ENCODE measurements at regions not wholly inside any gene's neighbourhood (a gene's known extent, or its start where the extent isn't known, plus 50 kb on each side); places are given as distances from the start of the nearest gene placed in this dataset.
"Not testable (repeated sequence)": the region's sequence is repeated elsewhere in the genome, so short reads cannot be mapped to it uniquely, and the experiment has no call there.

DNA sequence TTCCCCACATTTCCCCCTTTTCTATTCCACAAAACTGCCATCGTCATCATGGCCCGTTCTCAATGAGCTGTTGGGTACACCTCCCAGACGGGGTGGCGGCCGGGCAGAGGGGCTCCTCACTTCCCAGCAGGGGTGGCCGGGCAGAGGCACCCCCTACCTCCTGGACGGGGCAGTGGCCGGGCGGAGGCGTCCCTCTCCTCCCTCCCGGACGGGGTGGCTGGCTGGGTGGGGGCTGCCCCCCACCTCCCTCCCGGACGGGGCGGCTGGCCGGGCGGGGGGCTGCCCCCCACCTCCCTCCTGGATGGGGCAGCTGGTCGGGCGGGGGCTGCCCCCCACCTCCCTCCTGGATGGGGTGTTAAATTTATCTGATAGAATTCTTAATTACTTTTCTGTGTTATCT lies 250.9 kb upstream of the B3GALT2 start:
- not testable (repeated sequence) for H3K27me3 ChIP-seq (ENCODE audit: control insufficient read depth, insufficient read depth, low read length); H3K4me3 ChIP-seq (ENCODE audit: low read length); H3K36me3 ChIP-seq (ENCODE audit: insufficient read depth, low read length); H3K9me3 ChIP-seq (replicated peaks; ENCODE audit: low read length); H3K4me2 ChIP-seq (ENCODE audit: low read length); H3K9ac ChIP-seq (ENCODE audit: low read depth, low read length); H3K4me1 ChIP-seq (ENCODE audit: control insufficient read depth, insufficient read depth, low read length)

DNA sequence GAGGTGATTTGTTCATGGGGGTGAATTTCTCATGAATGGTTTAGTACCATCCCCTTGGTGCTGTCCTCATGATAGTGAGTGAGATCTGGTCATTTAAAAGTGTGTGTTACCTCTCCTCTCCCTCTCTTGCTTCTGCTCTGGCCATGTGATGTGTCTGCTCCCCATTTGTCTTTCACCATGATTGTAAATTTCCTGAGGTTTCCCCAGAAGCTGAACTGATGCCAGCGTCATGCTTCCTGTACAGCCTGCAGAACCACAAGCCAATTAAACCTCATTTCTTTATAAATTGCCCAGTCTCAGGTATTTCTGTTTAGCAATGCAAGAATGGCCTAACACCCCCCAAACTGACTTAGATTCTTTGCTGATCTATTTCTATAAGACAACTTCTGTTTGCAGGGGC lies 249.4 kb upstream of the B3GALT2 start:
- no peak overlapping the region for H3K4me2 ChIP-seq (ENCODE audit: low read length)
- H3K9me3 ChIP-seq (replicated peaks; ENCODE audit: low read length): no peaks in the 10 kb centered on the region
- peaks cover 7% of the 10 kb centered on the region for H3K4me1 ChIP-seq (ENCODE audit: control insufficient read depth, insufficient read depth, low read length)
- no peaks in the 10 kb centered on the region for H3K36me3 ChIP-seq (ENCODE audit: insufficient read depth, low read length)
- no peak overlapping the region for H3K4me3 ChIP-seq (ENCODE audit: low read length)
- no peak overlapping the region for H3K9ac ChIP-seq (ENCODE audit: low read depth, low read length)
- H3K27me3 ChIP-seq (ENCODE audit: control insufficient read depth, insufficient read depth, low read length): no peaks in the 10 kb centered on the region

DNA sequence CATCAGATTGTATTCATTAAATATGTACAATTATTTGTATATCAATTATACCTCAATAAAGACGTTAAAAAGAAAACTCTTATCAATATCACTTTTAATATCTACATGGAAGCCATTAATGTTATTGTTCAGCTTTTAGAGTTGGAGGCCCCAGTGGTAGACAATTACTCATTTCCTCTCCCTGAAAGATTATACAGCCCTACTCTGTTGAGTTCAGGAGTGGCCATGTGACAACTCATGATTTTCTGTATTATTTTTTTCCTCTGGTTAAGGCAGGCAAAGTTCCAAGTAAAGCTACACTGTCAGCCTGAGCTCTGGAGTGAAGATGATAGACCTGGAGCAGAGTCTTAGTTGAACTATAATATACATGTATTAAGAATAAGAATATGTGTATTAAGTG lies 247.9 kb upstream of the B3GALT2 start:
- H3K9ac ChIP-seq (ENCODE audit: low read depth, low read length): no peak overlapping the region
- no peaks in the 10 kb centered on the region for H3K27me3 ChIP-seq (ENCODE audit: control insufficient read depth, insufficient read depth, low read length)
- peaks cover 7% of the 10 kb centered on the region for H3K4me1 ChIP-seq (ENCODE audit: control insufficient read depth, insufficient read depth, low read length)
- H3K4me3 ChIP-seq (ENCODE audit: low read length): no peak overlapping the region
- H3K36me3 ChIP-seq (ENCODE audit: insufficient read depth, low read length): no peaks in the 10 kb centered on the region
- H3K9me3 ChIP-seq (replicated peaks; ENCODE audit: low read length): no peaks in the 10 kb centered on the region
- no peak overlapping the region for H3K4me2 ChIP-seq (ENCODE audit: low read length)

DNA sequence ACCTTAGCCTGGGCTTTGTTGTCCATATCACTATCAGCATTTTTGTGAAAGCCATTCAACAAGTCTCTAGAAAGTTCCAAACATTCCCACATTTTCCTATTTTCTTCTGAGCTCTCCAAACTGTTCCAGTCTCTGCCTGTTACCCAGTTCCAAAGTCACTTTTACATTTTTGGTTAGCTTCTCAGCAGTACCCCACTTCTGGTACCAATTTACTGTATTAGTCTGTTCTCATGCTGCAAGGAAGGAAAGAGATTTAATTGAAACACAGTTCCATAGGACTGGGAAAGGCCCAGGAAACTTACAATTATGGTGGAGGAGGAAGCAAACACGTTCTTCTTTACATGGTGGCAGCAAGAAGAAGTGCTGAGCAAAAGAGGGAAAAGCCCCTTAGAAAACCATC lies 247.2 kb upstream of the B3GALT2 start:
- Histone ChIP-seq H3K9me3 (replicated peaks; ENCODE audit: low read length) (no peaks in the 10 kb centered on the region), H3K36me3 (ENCODE audit: insufficient read depth, low read length) (no peaks in the 10 kb centered on the region), H3K9ac (ENCODE audit: low read depth, low read length) (no peak overlapping the region), H3K4me1 (ENCODE audit: control insufficient read depth, insufficient read depth, low read length) (peaks cover 7% of the 10 kb centered on the region), H3K4me3 (ENCODE audit: low read length) (no peak overlapping the region), H3K27me3 (ENCODE audit: control insufficient read depth, insufficient read depth, low read length) (no peaks in the 10 kb centered on the region), H3K4me2 (ENCODE audit: low read length) (no peak overlapping the region)

DNA sequence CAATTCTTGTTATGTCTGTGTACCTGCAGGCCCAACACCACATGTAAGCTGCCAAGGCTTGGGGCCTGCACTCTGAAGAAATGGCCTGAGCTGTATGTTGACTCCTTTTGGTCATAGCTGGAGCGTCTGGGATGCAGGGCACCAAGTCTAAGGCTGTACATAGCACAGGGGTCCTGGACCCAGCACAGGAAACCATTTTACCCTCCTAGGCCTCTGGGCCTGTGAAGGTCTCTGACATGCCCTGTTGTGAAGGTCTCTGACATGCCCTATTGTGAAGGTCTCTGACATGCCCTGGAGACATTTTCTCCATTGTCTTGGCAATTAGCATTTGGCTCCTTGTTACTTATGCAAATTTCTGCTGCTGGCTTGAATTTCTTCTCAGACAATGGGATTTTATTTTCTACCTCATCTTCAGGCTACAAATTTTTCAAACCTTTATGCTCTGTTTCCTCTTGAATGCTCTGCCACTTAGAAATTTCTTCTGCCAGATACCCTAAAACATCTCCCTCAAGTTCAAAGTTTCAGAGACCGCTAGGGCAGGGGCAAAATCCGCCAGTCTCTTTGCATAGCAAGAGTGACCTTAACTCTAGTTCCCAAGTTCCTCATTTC lies 246.7 kb upstream of the B3GALT2 start:
- H3K36me3 ChIP-seq (ENCODE audit: insufficient read depth, low read length): no peaks in the 10 kb centered on the region
- H3K9me3 ChIP-seq (replicated peaks; ENCODE audit: low read length): no peaks in the 10 kb centered on the region
- H3K9ac ChIP-seq (ENCODE audit: low read depth, low read length): no peak overlapping the region
- H3K4me2 ChIP-seq (ENCODE audit: low read length): no peak overlapping the region
- peaks cover 7% of the 10 kb centered on the region for H3K4me1 ChIP-seq (ENCODE audit: control insufficient read depth, insufficient read depth, low read length)
- H3K4me3 ChIP-seq (ENCODE audit: low read length): no peak overlapping the region
- H3K27me3 ChIP-seq (ENCODE audit: control insufficient read depth, insufficient read depth, low read length): no peaks in the 10 kb centered on the region

DNA sequence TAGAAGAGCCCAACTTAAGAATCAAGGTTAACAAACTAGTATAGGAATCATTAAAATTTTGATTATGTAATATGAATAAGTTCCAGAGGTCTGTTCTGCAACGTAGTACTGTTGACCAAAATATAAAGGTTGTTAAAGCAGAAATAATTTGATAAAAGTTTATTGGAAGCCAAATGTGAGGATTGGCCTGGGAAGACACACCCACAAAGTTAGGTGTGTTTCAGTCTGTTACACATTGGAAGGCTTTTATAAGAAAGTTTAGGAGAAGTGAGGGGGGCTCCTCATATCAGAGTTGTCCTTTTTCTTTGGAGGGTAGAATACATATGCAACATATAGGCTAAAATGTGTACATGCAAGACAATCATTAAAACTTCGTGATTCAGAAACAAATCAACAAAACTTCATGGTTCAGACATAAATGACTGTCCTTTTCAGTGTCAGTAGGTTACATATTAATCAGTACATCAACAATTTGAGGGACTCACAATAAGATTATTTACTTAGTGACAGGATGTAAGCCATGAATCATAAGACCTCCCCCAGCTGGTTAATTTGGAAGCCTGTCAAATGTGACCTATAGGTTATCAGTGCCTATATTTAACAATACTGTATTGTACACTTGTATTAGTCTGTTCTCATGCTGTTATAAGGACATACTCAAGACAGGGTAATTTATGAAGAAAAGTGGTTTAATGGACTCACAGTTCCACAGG lies 245.0 kb upstream of the B3GALT2 start:
- Histone ChIP-seq H3K4me2 (ENCODE audit: low read length) (no peak overlapping the region), H3K27me3 (ENCODE audit: control insufficient read depth, insufficient read depth, low read length) (no peaks in the 10 kb centered on the region), H3K9ac (ENCODE audit: low read depth, low read length) (no peak overlapping the region), H3K9me3 (replicated peaks; ENCODE audit: low read length) (no peaks in the 10 kb centered on the region), H3K4me3 (ENCODE audit: low read length) (no peak overlapping the region), H3K36me3 (ENCODE audit: insufficient read depth, low read length) (no peaks in the 10 kb centered on the region), H3K4me1 (ENCODE audit: control insufficient read depth, insufficient read depth, low read length) (peaks cover 7% of the 10 kb centered on the region)

DNA sequence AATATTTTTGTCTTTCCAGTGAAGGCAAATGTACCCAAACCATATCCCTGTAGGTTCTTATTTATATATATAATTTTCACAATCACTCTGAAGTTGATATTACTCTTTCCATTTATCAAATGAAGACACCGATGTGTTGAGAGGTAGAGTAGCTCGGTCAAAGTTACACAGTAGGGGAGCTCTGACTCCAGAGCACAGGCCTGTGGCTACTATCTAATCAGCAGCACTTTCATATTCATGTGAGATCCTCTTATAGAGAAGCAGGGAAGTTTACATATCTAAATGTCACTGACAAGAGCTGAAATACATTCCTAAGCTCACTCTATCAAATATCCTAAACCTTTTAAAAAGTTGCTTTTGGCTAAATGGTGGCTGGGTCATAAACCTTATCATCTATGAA lies 241.1 kb upstream of the B3GALT2 start:
- no peak overlapping the region for H3K4me2 ChIP-seq (ENCODE audit: low read length)
- no peaks in the 10 kb centered on the region for H3K9me3 ChIP-seq (replicated peaks; ENCODE audit: low read length)
- no peak overlapping the region for H3K9ac ChIP-seq (ENCODE audit: low read depth, low read length)
- H3K36me3 ChIP-seq (ENCODE audit: insufficient read depth, low read length): no peaks in the 10 kb centered on the region
- H3K4me1 ChIP-seq (ENCODE audit: control insufficient read depth, insufficient read depth, low read length): peaks cover 3% of the 10 kb centered on the region
- H3K27me3 ChIP-seq (ENCODE audit: control insufficient read depth, insufficient read depth, low read length): no peaks in the 10 kb centered on the region
- H3K4me3 ChIP-seq (ENCODE audit: low read length): no peak overlapping the region

DNA sequence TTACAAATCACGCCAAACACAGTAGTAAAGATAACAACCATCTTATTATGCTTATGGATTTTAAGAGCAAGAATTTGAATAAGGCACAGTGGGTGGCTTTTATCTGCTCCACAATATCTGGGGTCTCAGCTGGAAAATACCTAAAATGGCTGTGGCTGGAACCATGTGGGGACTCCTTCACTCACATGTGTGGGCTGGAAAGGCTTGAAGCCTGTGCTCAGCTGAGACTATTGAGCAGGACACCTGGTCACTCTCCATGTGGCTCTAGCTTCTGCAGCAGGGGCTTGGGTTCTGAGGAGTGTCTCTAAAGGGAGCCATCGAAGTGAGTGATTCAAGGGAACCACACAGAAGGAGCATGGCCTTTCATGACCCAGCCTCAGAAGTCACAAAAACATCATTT lies 239.6 kb upstream of the B3GALT2 start:
- H3K4me3 ChIP-seq (ENCODE audit: low read length): no peak overlapping the region
- no peak overlapping the region for H3K4me2 ChIP-seq (ENCODE audit: low read length)
- no peaks in the 10 kb centered on the region for H3K9me3 ChIP-seq (replicated peaks; ENCODE audit: low read length)
- H3K27me3 ChIP-seq (ENCODE audit: control insufficient read depth, insufficient read depth, low read length): no peaks in the 10 kb centered on the region
- no peaks in the 10 kb centered on the region for H3K4me1 ChIP-seq (ENCODE audit: control insufficient read depth, insufficient read depth, low read length)
- no peaks in the 10 kb centered on the region for H3K36me3 ChIP-seq (ENCODE audit: insufficient read depth, low read length)
- no peak overlapping the region for H3K9ac ChIP-seq (ENCODE audit: low read depth, low read length)

DNA sequence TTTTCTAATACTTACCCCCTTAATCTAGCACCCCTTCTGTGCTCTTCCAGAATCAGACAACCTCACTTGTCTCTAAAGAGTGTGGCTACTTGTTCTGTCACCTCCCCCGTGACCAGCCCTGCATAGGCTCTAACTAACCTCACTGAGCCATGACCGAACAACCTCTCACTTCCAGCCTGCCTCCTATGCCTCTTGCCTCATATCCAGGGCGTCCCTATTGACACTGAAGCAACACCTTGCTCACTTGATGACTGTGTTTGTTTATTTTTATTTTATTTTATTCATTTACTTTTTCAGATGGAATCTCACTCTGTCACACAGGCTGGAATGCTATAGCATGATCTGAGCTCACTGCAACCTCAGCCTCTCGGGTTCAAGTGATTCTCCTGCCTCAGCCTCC lies 235.1 kb upstream of the B3GALT2 start:
- no peaks in the 10 kb centered on the region for H3K36me3 ChIP-seq (ENCODE audit: insufficient read depth, low read length)
- no peak overlapping the region for H3K4me2 ChIP-seq (ENCODE audit: low read length)
- no peak overlapping the region for H3K4me3 ChIP-seq (ENCODE audit: low read length)
- H3K4me1 ChIP-seq (ENCODE audit: control insufficient read depth, insufficient read depth, low read length): peaks cover 8% of the 10 kb centered on the region
- no peaks in the 10 kb centered on the region for H3K9me3 ChIP-seq (replicated peaks; ENCODE audit: low read length)
- no peak overlapping the region for H3K9ac ChIP-seq (ENCODE audit: low read depth, low read length)
- H3K27me3 ChIP-seq (ENCODE audit: control insufficient read depth, insufficient read depth, low read length): no peaks in the 10 kb centered on the region

DNA sequence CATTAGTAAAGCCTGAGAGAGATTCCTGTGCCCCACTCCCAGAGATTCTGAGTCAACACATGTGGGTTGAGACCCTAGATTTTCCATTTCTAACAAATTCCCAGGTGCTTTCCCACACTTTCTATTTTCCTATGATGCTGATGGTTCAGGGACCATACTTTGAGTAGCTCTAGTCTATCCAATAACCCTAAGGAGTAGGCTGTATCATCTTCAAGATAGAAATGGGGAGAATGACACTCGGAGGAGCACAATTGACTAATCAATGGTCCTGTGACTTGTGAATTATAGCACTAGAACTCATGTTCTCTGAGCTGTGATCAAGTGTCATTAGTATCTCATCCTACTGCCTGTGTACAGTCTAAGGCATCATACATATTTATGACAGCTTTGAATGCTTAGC lies 232.9 kb upstream of the B3GALT2 start:
- Histone ChIP-seq H3K4me1 (ENCODE audit: control insufficient read depth, insufficient read depth, low read length) (peaks cover 8% of the 10 kb centered on the region), H3K27me3 (ENCODE audit: control insufficient read depth, insufficient read depth, low read length) (no peaks in the 10 kb centered on the region), H3K36me3 (ENCODE audit: insufficient read depth, low read length) (no peaks in the 10 kb centered on the region), H3K9ac (ENCODE audit: low read depth, low read length) (no peak overlapping the region), H3K9me3 (replicated peaks; ENCODE audit: low read length) (no peaks in the 10 kb centered on the region), H3K4me2 (ENCODE audit: low read length) (no peak overlapping the region), H3K4me3 (ENCODE audit: low read length) (no peak overlapping the region)

DNA sequence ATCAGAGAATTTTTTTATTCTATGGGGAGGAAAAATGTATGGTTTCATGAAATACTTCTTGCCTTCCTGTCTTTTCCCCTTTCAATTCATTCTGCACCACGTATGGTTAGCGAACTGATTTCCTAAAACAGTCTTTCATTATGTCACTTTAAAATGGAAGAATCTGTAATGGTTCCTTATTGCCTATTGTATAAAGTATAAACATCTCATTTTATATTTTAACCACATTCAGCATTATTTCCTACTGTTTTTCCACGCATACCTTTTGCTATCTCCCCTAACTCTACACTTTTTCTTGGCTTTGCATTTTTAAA lies 232.3 kb upstream of the B3GALT2 start:
- Histone ChIP-seq H3K4me3 (ENCODE audit: low read length) (peak overlapping the region; percentile 57), H3K4me2 (ENCODE audit: low read length) (peak overlapping the region; percentile 76), H3K9me3 (replicated peaks; ENCODE audit: low read length) (no peaks in the 10 kb centered on the region), H3K27me3 (ENCODE audit: control insufficient read depth, insufficient read depth, low read length) (no peaks in the 10 kb centered on the region), H3K36me3 (ENCODE audit: insufficient read depth, low read length) (no peaks in the 10 kb centered on the region), H3K9ac (ENCODE audit: low read depth, low read length) (peak overlapping the region; percentile 25), H3K4me1 (ENCODE audit: control insufficient read depth, insufficient read depth, low read length) (peaks cover 8% of the 10 kb centered on the region)

Measured in skeletal muscle satellite cell (primary cell).